NB4 (cell line): ENCODE measurements at regions not wholly inside any gene's neighbourhood (a gene's known extent, or its start where the extent isn't known, plus 50 kb on each side); places are given as distances from the start of the nearest gene placed in this dataset.

Source experiments
- CTCF ChIP-seq: IDR thresholded peaks from one replicate; pipeline ENCODE4 v1.5.1; 2012; ENCODE audit warnings: low read depth, low read length
- MAX ChIP-seq: IDR thresholded peaks from 2 replicates; pipeline ENCODE4 v1.6.1; 2011; ENCODE audit warnings: low read depth, low read length
- MYC ChIP-seq: IDR thresholded peaks from 2 replicates; pipeline ENCODE4 v1.6.1; 2011; ENCODE audit warnings: low read depth, low read length
- POLR2A ChIP-seq: IDR thresholded peaks from 2 replicates; pipeline ENCODE4 v1.6.1; 2011; ENCODE audit warnings: mild to moderate bottlenecking; ENCODE audit not compliant: insufficient read length; ENCODE audit errors: extremely low read depth

- TF ChIP-seq CTCF (no peak), POLR2A (no peak), MAX (no peak), MYC (no peak)
Measured at GRCh38 chr20:7829776-7830175, 110.5 kb downstream of the HAO1 start.
